GM21526 (cell line): ENCODE measurements at regions not wholly inside any gene's neighbourhood (a gene's known extent, or its start where the extent isn't known, plus 50 kb on each side); places are given as distances from the start of the nearest gene placed in this dataset.
A peak's percentile ranks its signal among the peaks of the same experiment; 100 is the strongest.
"Not testable (repeated sequence)": the region's sequence is repeated elsewhere in the genome, so short reads cannot be mapped to it uniquely, and the experiment has no call there.

Experiments used
- ATAC-seq: cut with Tn5 transposase; IDR thresholded peaks from one replicate; pipeline ENCODE4 v1.9.1; 2021; ENCODE audit warnings: moderate library complexity; ENCODE audit not compliant: unreplicated experiment, low FRiP score

- ATAC-seq = no peak
Measured at GRCh38 chr7:65509368-65510186, 135.9 kb downstream of the ZNF92 start.

GRCh38 chr7:65510187-65510538, 136.5 kb downstream of the ZNF92 start:
- ATAC-seq = not testable (repeated sequence)

- not testable (repeated sequence) for ATAC-seq
Measured at GRCh38 chr7:65519751-65520150, 146.1 kb downstream of the ZNF92 start.

- not testable (repeated sequence) for ATAC-seq
Measured at GRCh38 chr7:65545465-65546161, 172.0 kb downstream of the ZNF92 start.

- not testable (repeated sequence) for ATAC-seq
Measured at GRCh38 chr7:65549589-65550443, 176.2 kb downstream of the ZNF92 start.

- ATAC-seq = not testable (repeated sequence)
Measured at GRCh38 chr7:65550444-65550809, 176.8 kb downstream of the ZNF92 start.

- not testable (repeated sequence) for ATAC-seq
Measured at GRCh38 chr7:65551042-65551441, 177.4 kb downstream of the ZNF92 start.

- ATAC-seq = not testable (repeated sequence)
Measured at GRCh38 chr7:65554553-65555476, 181.2 kb downstream of the ZNF92 start.

GRCh38 chr7:65558584-65558983, 184.9 kb downstream of the ZNF92 start:
- ATAC-seq = not testable (repeated sequence)

GRCh38 chr7:65561786-65562372, 188.2 kb downstream of the ZNF92 start:
- ATAC-seq = not testable (repeated sequence)

GRCh38 chr7:65562522-65562921, 188.9 kb downstream of the ZNF92 start:
- ATAC-seq = peak; percentile 78

- not testable (repeated sequence) for ATAC-seq
Measured at GRCh38 chr7:65563333-65563732, 189.7 kb downstream of the ZNF92 start.

- ATAC-seq = not testable (repeated sequence)
Measured at GRCh38 chr7:65568226-65568625, 194.6 kb downstream of the ZNF92 start.

- not testable (repeated sequence) for ATAC-seq
Measured at GRCh38 chr7:65570990-65571389, 197.3 kb downstream of the ZNF92 start.

- ATAC-seq = not testable (repeated sequence)
Measured at GRCh38 chr7:65572581-65572980, 198.9 kb downstream of the ZNF92 start.

GRCh38 chr7:65576370-65576769, 202.7 kb downstream of the ZNF92 start:
- ATAC-seq = not testable (repeated sequence)

- not testable (repeated sequence) for ATAC-seq
Measured at GRCh38 chr7:65582518-65583119, 209.0 kb downstream of the ZNF92 start.

- ATAC-seq = not testable (repeated sequence)
Measured at GRCh38 chr7:65602495-65602894, 228.8 kb downstream of the ZNF92 start.

- no peak for ATAC-seq
Measured at GRCh38 chr7:65609131-65609530, 235.5 kb downstream of the ZNF92 start.
